ENCODE measurements at regions not wholly inside any gene's neighbourhood (a gene's known extent, or its start where the extent isn't known, plus 50 kb on each side); places are given as distances from the start of the nearest gene placed in this dataset.

DNA sequence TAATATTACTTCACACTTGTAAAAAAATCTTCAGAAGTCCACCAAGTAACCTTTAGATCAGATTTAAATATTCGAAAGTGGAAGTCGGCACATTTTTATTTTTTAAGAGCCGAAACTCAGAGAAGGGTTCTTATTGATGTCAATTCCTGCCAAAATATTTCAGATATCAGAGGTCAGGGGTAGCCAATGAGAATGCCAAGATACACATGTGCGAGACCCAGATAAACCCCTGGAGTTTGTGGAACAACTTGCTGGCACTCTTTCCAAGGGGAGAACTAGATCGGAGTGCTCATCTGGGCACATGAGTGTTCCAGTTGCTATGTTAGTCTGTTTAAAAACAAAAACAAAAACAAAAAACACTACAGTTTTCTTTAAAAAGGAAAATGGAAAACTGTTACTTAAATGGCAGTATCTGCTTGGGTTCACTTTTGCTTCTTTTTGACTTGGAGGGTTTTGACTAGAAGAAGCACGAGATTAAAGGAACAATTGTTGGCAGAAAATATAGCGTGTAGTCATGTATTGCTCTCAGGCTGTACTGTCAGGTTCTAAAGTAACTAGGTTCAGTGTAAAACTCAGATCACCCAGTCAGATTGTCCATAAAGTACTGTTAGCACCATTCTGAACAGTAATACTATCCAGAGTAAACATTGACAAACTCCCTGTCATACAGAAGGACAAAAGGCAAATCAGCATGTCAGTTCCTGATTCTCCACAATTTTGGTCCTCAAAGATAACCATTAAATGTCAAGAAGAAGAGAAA is 188.0 kb upstream of the PACRGL start:
- DNase-seq, result no peak
- Histone ChIP-seq H3K9me3 (no peaks in the 10 kb centered on the region), H3K27ac (no peak overlapping the region), H3K4me3 (no peak overlapping the region), H3K4me1 (no peaks in the 10 kb centered on the region), H3K36me3 (no peaks in the 10 kb centered on the region), H3K27me3 (no peaks in the 10 kb centered on the region)
- TF ChIP-seq CTCF (IDR thresholded peaks at IDR 0.05) (no peak), POLR2A (IDR thresholded peaks at IDR 0.05) (no peak)
- 73 to 80% methylated on average over 7 of the region's 7 CpGs for WGBS, 2 donors
- intact Hi-C loops (cut with DNase I), result no loop called here

DNA sequence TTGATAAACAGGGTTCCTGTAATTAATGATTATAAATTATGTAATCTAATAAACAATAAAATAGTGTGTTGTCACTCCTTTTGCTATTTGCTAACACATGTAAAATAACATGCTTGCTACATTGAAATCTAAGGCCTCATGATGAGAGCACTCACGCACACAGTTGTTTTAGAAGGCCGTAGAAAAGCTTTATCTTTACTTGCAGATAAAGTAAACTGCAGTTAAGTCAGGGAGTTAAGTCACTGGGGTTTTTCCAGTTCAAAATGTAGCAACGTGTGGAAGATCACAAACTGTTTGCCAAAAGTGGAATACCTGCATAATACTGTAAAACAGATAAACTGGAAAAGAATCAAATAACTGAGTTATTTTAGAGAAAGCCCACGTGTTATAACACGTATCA is 187.3 kb upstream of the PACRGL start:
- TF ChIP-seq POLR2A (IDR thresholded peaks at IDR 0.05) (no peak), CTCF (IDR thresholded peaks at IDR 0.05) (no peak)
- no peaks in the 10 kb centered on the region for H3K36me3 ChIP-seq
- H3K27ac ChIP-seq, result no peak overlapping the region
- H3K9me3 ChIP-seq, result no peaks in the 10 kb centered on the region
- WGBS, 2 donors, result 44 to 50% methylated on average over 5 of the region's 5 CpGs
- intact Hi-C loops (cut with DNase I), result no loop called here
- no peaks in the 10 kb centered on the region for H3K4me1 ChIP-seq
- H3K27me3 ChIP-seq, result no peaks in the 10 kb centered on the region
- H3K4me3 ChIP-seq, result no peak overlapping the region
- no peak for DNase-seq

- Histone ChIP-seq H3K27ac (no peak overlapping the region), H3K27me3 (no peaks in the 10 kb centered on the region), H3K36me3 (no peaks in the 10 kb centered on the region), H3K9me3 (no peaks in the 10 kb centered on the region), H3K4me3 (no peak overlapping the region), H3K4me1 (no peaks in the 10 kb centered on the region)
- TF ChIP-seq POLR2A (IDR thresholded peaks at IDR 0.05) (no peak), CTCF (IDR thresholded peaks at IDR 0.05) (no peak)
- WGBS, 2 donors, result 78 to 81% methylated on average over 1 of the region's 1 CpG
- DNase-seq, result no peak
- intact Hi-C loops (cut with DNase I), result no loop called here
These were observed 179.4 kb upstream of the PACRGL start for GRCh38 chr4:20520901-20521300.

DNA sequence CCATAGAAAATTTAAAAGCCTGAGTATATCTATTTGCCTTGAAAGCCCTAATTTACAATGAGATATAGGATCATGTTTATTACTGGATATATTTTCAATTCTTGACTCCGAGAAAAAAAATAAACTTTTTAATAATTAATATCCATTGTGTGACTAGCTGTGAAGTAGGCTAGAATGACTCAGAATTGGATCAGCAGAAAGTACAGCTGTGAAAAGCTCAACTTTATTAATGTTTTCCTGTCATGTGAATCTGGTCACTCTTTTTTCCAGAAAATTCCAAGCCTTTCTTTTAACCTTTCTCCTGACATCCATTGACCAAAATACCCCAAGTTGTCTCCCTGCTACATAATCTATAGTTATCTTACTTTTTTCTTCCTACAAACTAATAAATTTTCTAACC is 171.8 kb upstream of the PACRGL start:
- intact Hi-C loops (cut with DNase I), result no loop called here
- Histone ChIP-seq H3K9me3 (no peaks in the 10 kb centered on the region), H3K4me1 (no peaks in the 10 kb centered on the region), H3K27ac (no peak overlapping the region), H3K27me3 (no peaks in the 10 kb centered on the region), H3K36me3 (peaks cover 0 to under 1% (median 0%) of the 10 kb centered on the region in 3 donors), H3K4me3 (no peak overlapping the region)
- no peak for DNase-seq
- 59 to 68% methylated on average over 1 of the region's 1 CpG for WGBS, 2 donors
- TF ChIP-seq POLR2A (IDR thresholded peaks at IDR 0.05), result no peak
- no peak for TF ChIP-seq CTCF (IDR thresholded peaks at IDR 0.05)

GRCh38 chr4:20529691-20530090 is 170.6 kb upstream of the PACRGL start:
- no peak for TF ChIP-seq POLR2A (IDR thresholded peaks at IDR 0.05)
- no peak for TF ChIP-seq CTCF (IDR thresholded peaks at IDR 0.05)
- Histone ChIP-seq H3K4me1 (no peaks in the 10 kb centered on the region), H3K27me3 (no peaks in the 10 kb centered on the region), H3K36me3 (peaks cover 0 to 4% (median 0%) of the 10 kb centered on the region in 3 donors), H3K9me3 (no peaks in the 10 kb centered on the region), H3K27ac (no peak overlapping the region), H3K4me3 (no peak overlapping the region)
- no peak for DNase-seq
- intact Hi-C loops (cut with DNase I), result no loop called here
- WGBS, 2 donors, result 26 to 52% methylated on average over 1 of the region's 1 CpG
